Thyroid gland (tissue), 4 donors: ENCODE measurements at regions not wholly inside any gene's neighbourhood (a gene's known extent, or its start where the extent isn't known, plus 50 kb on each side); places are given as distances from the start of the nearest gene placed in this dataset.

Experiments used
- POLR2A ChIP-seq, 2 donors: fragments of 450-650 bp; IDR thresholded peaks; one replicate each; pipeline ENCODE4 v1.6.1; 2017; ENCODE audit warnings: antibody characterized with exemption in 2 of 2, mild to moderate bottlenecking in 2 of 2, moderate library complexity in 1 of 2
- TF ChIP-seq, protein P1 (sequence below), 6 experiments: fragments of 200-600 bp in 3 of 6; fragments of 450-650 bp in 3 of 6; sonication (generic) in 3 of 6; IDR thresholded peaks; one replicate each; pipeline ENCODE4 v1.5.1; 2016 to 2019; ENCODE audit warnings: antibody characterized with exemption in 6 of 6, mild to moderate bottlenecking in 2 of 6, inconsistent platforms in 1 of 6, moderate library complexity in 1 of 6

DNA sequence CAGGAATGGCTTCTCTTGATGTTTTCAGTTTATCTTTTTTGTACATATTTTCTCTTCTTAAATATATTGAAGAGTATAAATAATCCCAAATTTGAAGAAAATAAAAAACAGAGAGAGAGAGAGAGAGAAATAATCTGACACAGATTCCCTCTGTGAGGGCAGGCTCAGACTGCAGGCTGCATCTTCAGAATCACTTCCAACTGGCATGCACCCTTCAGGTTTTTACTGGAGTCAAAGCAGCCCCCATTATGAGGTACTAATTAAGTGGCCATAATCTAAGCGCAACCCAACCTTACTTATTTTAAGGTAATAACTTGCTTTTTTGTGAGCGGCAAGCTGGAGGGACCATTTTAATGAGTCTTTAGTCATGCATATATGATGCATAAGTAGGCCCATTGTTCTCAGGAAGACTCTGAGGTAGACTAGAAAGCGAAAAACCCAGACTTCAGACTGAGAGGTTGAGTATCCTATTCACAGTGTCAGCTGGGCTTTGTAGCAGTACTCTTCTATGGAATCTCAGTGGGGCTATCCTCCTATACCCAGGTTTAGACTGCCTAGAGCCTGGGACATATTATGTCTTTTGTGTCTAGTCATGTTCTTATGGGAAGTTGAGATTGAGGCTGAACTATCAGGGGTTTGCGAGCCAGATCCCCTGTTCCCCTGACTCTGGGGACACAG, 167.4 kb downstream of the SP3 start:
- TF ChIP-seq, protein P1, sequence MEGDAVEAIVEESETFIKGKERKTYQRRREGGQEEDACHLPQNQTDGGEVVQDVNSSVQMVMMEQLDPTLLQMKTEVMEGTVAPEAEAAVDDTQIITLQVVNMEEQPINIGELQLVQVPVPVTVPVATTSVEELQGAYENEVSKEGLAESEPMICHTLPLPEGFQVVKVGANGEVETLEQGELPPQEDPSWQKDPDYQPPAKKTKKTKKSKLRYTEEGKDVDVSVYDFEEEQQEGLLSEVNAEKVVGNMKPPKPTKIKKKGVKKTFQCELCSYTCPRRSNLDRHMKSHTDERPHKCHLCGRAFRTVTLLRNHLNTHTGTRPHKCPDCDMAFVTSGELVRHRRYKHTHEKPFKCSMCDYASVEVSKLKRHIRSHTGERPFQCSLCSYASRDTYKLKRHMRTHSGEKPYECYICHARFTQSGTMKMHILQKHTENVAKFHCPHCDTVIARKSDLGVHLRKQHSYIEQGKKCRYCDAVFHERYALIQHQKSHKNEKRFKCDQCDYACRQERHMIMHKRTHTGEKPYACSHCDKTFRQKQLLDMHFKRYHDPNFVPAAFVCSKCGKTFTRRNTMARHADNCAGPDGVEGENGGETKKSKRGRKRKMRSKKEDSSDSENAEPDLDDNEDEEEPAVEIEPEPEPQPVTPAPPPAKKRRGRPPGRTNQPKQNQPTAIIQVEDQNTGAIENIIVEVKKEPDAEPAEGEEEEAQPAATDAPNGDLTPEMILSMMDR (IDR thresholded peaks at IDR 0.05): no peak
- TF ChIP-seq POLR2A (IDR thresholded peaks at IDR 0.05): no peak
